ENCODE measurements at regions not wholly inside any gene's neighbourhood (a gene's known extent, or its start where the extent isn't known, plus 50 kb on each side); places are given as distances from the start of the nearest gene placed in this dataset.

DNA sequence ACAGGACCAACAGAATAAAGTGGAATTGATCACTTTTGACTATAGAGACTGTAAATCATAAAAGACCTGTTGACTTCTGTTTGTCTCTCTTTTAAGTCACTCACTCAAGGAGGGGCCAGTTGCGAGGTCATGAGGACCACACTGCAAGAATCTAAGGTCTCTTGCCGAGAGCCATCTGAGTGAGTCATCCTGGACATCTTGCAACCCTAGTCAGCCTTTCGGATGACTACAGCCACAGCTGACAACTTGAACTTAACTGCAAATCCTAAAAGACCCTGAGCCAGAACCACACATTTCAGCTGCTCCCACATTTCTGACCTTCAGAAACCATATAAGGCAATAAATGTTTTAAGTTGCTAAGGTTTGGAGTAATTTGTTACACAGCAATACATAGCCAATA, 129.7 kb upstream of the RAD23B start:
- CTCF ChIA-PET = interaction anchor here (1.2 kb wide), 1 partner anchor 20 kb away, joined by 3 read pairs; no protein-coding TSS in a partner anchor
- intact Hi-C loops (cut with micrococcal nuclease) = no loop called here
- Mint-ChIP-seq H3K27ac (no peak overlapping the region), H3K27me3 (ENCODE audit: low read depth) (peaks cover 17% of the 10 kb centered on the region), H3K9me3 (peaks cover 3% of the 10 kb centered on the region), H3K4me1 (ENCODE audit: low read depth) (no peaks in the 10 kb centered on the region), H3K4me3 (no peak overlapping the region), H3K36me3 (ENCODE audit: low read depth) (no peaks in the 10 kb centered on the region)
- no peak for DNase-seq

DNA sequence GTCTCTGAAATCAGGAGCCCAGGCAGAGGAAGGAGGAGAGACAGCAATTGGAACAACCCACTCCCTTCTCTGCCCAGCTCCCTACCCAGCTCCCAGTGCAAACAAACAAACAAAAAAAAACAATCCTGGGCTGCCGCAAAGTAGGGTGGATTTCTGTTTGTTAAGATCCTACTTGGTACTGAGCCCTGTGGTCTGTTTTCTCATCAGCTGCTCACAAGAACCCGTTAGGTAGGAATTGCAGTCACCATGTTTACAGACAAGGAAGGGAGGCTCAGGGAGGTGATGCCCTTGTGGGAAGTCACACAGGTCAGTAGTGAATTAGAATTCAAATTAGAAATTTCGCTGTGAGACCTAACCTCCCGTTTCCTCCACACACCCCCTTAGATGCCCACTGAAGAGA, 128.8 kb upstream of the RAD23B start:
- CTCF ChIA-PET = interaction anchor here (1.2 kb wide), 1 partner anchor 19 kb away, joined by 3 read pairs; no protein-coding TSS in a partner anchor
- Mint-ChIP-seq H3K4me1 (ENCODE audit: low read depth) (no peaks in the 10 kb centered on the region), H3K4me3 (no peak overlapping the region), H3K36me3 (ENCODE audit: low read depth) (no peaks in the 10 kb centered on the region), H3K27me3 (ENCODE audit: low read depth) (peaks cover 17% of the 10 kb centered on the region), H3K9me3 (peaks cover 3% of the 10 kb centered on the region), H3K27ac (no peak overlapping the region)
- no peak for DNase-seq
- intact Hi-C loops (cut with micrococcal nuclease) = no loop called here

DNA sequence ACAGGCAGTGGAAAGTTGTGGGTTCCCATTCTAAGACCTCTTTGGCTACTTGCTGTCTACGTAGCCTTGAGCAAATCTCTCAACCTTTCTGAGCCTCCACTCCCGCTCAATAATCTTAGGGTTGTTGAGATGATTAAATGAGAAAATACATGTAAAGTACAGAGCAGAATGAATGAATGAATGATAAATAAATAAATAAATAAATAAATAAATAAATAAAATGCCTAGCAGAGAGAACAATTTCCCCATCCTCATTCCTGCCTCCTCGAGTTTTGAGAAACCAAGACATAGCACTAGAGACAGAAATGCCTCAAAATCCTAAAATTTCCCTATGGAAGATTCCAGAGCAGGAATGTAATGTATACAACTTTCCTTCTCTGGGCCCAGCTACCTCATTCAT, 128.3 kb upstream of the RAD23B start:
- Mint-ChIP-seq H3K27me3 (ENCODE audit: low read depth) (peaks cover 17% of the 10 kb centered on the region), H3K4me1 (ENCODE audit: low read depth) (no peaks in the 10 kb centered on the region), H3K27ac (no peak overlapping the region), H3K36me3 (ENCODE audit: low read depth) (no peaks in the 10 kb centered on the region), H3K9me3 (peaks cover 3% of the 10 kb centered on the region), H3K4me3 (no peak overlapping the region)
- no peak for DNase-seq
- CTCF ChIA-PET = interaction anchor here (1.2 kb wide), 1 partner anchor 18 kb away, joined by 3 read pairs; no protein-coding TSS in a partner anchor
- intact Hi-C loops (cut with micrococcal nuclease) = no loop called here

DNA sequence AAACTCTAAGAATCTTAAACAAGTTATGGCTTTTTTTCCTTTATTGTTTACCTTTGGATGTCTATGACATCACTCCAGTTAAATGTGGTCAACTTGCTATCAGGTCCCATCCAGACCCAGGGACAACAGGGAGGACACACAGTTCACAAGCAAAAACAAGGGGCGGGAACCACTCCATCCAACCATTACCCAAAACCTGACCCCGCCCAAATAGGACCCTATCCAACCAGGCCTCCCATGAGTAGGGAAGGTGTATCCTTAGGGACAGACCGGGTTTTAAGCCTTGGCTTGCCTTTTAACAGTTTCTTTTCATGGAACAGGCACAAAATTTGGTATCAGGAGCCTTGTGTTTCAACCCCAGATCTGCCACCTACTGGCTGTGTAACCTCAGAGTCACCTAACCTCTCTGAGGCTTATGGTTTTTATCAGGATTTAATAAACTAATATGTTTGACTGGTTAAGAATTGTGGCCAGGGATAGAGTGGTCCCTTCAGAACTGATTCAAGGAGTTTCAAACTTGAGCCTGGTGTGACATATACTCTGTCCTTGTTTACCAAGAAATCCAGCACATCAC, 127.7 kb upstream of the RAD23B start:
- CTCF ChIA-PET = no interaction called here
- Mint-ChIP-seq H3K4me3 (no peak overlapping the region), H3K27ac (no peak overlapping the region), H3K4me1 (ENCODE audit: low read depth) (no peaks in the 10 kb centered on the region), H3K36me3 (ENCODE audit: low read depth) (no peaks in the 10 kb centered on the region), H3K9me3 (peaks cover 3% of the 10 kb centered on the region), H3K27me3 (ENCODE audit: low read depth) (peaks cover 13% of the 10 kb centered on the region)
- intact Hi-C loops (cut with micrococcal nuclease) = no loop called here
- no peak for DNase-seq

DNA sequence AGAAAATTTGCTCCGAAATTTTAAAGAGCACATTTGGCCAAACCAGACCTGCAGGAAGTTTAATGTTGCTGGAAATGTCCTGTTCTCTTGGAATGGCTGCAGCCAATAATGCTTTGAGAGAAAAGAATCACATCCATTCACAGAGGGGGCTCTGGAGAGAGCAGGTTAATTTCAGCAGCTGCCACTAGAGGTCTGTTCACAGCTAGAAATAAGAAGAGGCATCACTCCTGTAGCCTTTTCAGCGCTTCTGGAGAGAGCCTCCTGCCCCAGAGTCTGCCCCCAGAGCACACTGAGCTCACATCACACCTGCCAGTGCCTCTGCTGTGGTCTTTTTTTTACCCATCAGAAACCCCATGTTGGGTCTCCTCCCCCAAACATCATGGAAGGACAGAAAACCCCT, 124.8 kb upstream of the RAD23B start:
- Mint-ChIP-seq H3K4me3 (no peak overlapping the region), H3K9me3 (no peaks in the 10 kb centered on the region), H3K27ac (no peak overlapping the region), H3K4me1 (ENCODE audit: low read depth) (no peaks in the 10 kb centered on the region), H3K36me3 (ENCODE audit: low read depth) (no peaks in the 10 kb centered on the region), H3K27me3 (ENCODE audit: low read depth) (peaks cover 12% of the 10 kb centered on the region)
- intact Hi-C loops (cut with micrococcal nuclease) = loop anchor here (2.0 kb wide), 1 partner anchor 182 kb away; no protein-coding TSS in a partner anchor
- CTCF ChIA-PET = interaction anchor here (0.9 to 1.8 kb wide), 3 partner anchors 14 to 267 kb away, joined by 3 to 6 read pairs (median 3); no protein-coding TSS in a partner anchor
- DNase-seq = no peak

DNA sequence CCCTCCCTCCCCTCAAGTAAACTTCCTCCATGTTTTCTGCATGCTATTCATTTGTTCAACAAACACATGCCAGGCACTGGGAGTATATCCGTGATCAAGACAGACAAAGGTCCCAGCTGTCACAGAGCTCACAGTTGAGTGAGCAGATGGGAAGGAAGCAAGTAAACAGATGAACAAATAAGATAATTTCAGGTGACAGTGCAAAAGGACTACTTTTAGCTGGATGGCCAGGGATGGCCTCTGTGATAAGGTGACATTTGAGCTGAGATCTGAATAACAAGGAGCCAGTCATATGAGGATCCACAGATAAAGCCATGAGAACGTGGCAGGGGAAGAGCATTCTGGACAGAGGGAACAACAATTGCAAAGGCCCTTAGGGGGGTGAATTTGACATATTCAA, 121.7 kb upstream of the RAD23B start:
- CTCF ChIA-PET = interaction anchor here (0.5 kb wide), 1 partner anchor 293 kb away, joined by 3 read pairs; no protein-coding TSS in a partner anchor
- Mint-ChIP-seq H3K27me3 (ENCODE audit: low read depth) (peaks cover 15% of the 10 kb centered on the region), H3K4me1 (ENCODE audit: low read depth) (no peaks in the 10 kb centered on the region), H3K9me3 (no peaks in the 10 kb centered on the region), H3K36me3 (ENCODE audit: low read depth) (no peaks in the 10 kb centered on the region), H3K4me3 (no peak overlapping the region), H3K27ac (no peak overlapping the region)
- DNase-seq = no peak
- intact Hi-C loops (cut with micrococcal nuclease) = no loop called here

DNA sequence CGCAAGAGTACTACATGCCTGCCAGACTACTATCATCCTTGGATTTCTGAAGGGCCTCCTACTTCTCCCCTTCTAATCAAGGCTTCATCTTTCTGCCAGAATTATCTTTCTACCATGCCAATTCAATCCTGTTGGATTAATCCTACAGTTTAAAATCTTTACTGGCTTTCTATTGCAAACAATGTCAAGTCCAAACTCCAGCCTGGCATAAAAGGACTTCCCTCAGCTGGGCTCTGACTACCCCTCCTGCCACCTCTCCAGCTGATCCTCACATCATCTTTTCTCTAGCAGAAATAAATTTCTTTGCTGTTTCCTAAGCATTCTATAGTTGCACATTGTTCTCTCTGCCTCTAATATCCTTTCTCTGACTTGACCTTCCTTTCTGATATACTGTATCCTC, 119.7 kb upstream of the RAD23B start:
- Mint-ChIP-seq H3K9me3 (no peaks in the 10 kb centered on the region), H3K27ac (no peak overlapping the region), H3K4me1 (ENCODE audit: low read depth) (no peaks in the 10 kb centered on the region), H3K36me3 (ENCODE audit: low read depth) (no peaks in the 10 kb centered on the region), H3K4me3 (no peak overlapping the region), H3K27me3 (ENCODE audit: low read depth) (peaks cover 7% of the 10 kb centered on the region)
- DNase-seq = no peak
- intact Hi-C loops (cut with micrococcal nuclease) = no loop called here
- CTCF ChIA-PET = interaction anchor here (0.7 to 1.1 kb wide), 2 partner anchors 97 to 178 kb away, joined by 3 to 4 read pairs; no protein-coding TSS in a partner anchor

DNA sequence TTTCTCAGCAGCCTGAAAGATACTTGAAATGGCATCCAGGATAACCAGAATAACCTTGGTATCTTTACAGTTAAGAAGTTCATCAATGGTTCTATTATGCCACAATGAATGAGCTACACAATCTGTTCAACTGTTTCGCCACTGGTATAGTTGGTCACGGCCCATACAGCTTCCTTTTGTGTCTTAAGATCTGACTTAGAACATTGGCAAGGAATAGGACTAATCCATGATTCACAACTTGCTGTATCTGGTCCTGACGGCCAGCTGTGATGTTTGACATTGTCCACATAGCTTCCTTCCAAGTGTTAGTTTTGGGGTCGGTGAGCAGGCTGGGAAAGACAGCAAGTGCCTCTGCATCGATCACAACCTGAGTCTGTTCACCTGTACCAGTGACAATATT, 113.3 kb upstream of the RAD23B start:
- DNase-seq = no peak
- intact Hi-C loops (cut with micrococcal nuclease) = loop anchor here (5.0 kb wide), 1 partner anchor 1287 kb away; no protein-coding TSS in a partner anchor
- peaks cover 7% of the 10 kb centered on the region for H3K27me3 Mint-ChIP-seq (ENCODE audit: low read depth)
- peaks cover 15% of the 10 kb centered on the region for H3K4me1 Mint-ChIP-seq (ENCODE audit: low read depth)
- H3K36me3 Mint-ChIP-seq (ENCODE audit: low read depth) = no peaks in the 10 kb centered on the region
- no peaks in the 10 kb centered on the region for H3K9me3 Mint-ChIP-seq
- CTCF ChIA-PET = interaction anchor here (0.6 to 4.9 kb wide), 4 partner anchors 32 to 197 kb away, joined by 4 to 22 read pairs (median 4); no protein-coding TSS in a partner anchor
- H3K4me3 Mint-ChIP-seq = no peak overlapping the region
- no peak overlapping the region for H3K27ac Mint-ChIP-seq

DNA sequence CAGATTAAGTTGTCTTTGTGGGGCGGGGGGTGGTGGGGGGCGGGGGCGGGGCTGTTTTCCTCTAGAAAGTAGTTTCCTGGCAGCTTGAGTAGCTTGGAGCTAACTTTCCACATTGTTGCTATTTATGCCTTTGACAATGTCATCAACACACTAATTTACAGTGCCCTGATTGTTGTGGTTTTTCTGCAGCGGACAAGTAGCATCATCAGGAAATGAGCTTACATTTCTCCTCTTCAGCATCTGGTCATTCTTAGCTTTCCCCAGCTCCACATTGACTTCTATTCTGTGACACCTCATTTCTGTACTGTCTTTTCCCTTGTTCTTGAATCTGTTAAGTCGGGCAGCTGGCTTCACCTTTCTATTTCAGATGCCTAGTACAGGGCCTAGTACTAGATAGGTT, 112.3 kb upstream of the RAD23B start:
- H3K9me3 Mint-ChIP-seq = no peaks in the 10 kb centered on the region
- H3K4me1 Mint-ChIP-seq (ENCODE audit: low read depth) = peaks cover 15% of the 10 kb centered on the region
- intact Hi-C loops (cut with micrococcal nuclease) = loop anchor here (5.0 kb wide), 1 partner anchor 1288 kb away; no protein-coding TSS in a partner anchor
- no peaks in the 10 kb centered on the region for H3K36me3 Mint-ChIP-seq (ENCODE audit: low read depth)
- no peak overlapping the region for H3K27ac Mint-ChIP-seq
- no peak for DNase-seq
- H3K4me3 Mint-ChIP-seq = no peak overlapping the region
- peaks cover 3% of the 10 kb centered on the region for H3K27me3 Mint-ChIP-seq (ENCODE audit: low read depth)
- CTCF ChIA-PET = interaction anchor here (0.6 to 4.9 kb wide), 4 partner anchors 33 to 220 kb away, joined by 3 to 22 read pairs (median 4); no protein-coding TSS in a partner anchor

DNA sequence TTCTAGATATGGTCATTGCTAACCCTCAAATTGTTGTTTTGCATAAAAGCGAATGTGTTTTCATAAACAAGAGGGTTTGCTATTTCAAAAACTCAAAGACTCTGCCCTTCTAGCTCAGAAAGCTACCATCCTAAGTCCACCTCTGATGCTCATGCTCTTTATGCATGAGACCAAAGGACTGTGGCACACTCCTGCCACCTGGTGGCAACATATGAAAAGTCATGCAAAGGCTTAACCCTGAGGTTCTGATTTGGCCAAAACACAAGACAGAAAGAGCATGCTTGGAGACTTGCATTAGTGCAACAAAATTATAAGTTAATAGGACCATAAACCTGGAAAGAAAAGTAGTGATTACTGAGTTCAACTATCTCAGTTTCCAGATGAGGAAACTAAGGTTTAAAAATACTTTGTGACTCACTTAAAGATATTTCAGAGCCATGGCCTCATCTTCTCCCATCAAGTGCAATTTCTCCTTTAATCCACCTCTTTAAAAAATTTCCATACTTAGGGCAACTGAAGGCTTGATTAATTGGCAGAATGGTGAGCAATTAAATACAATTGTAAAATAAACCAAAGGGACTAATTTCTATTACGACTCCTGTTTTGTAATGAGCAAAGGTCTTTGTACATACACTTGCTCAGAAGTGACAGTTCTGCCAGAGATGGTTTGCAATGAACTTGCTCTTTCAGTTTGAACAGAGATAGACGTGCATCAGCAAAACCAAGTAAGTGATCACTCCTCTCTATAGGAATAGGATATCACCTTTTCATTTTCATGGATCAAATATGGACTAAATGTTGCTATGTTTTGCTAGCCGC, 110.7 kb upstream of the RAD23B start:
- Mint-ChIP-seq H3K4me1 (ENCODE audit: low read depth) (peaks cover 15% of the 10 kb centered on the region), H3K9me3 (no peaks in the 10 kb centered on the region), H3K27ac (no peak overlapping the region), H3K36me3 (ENCODE audit: low read depth) (no peaks in the 10 kb centered on the region), H3K27me3 (ENCODE audit: low read depth) (no peaks in the 10 kb centered on the region), H3K4me3 (no peak overlapping the region)
- CTCF ChIA-PET = interaction anchor here (0.5 to 1.6 kb wide), 8 partner anchors 10 to 169 kb away, joined by 3 to 6 read pairs (median 3); no protein-coding TSS in a partner anchor
- peak; percentile 82 for DNase-seq
- intact Hi-C loops (cut with micrococcal nuclease) = loop anchor here (1.0 to 5.0 kb wide), 5 partner anchors 110 to 1330 kb away; partner anchors contain the start of gene RAD23B

DNA sequence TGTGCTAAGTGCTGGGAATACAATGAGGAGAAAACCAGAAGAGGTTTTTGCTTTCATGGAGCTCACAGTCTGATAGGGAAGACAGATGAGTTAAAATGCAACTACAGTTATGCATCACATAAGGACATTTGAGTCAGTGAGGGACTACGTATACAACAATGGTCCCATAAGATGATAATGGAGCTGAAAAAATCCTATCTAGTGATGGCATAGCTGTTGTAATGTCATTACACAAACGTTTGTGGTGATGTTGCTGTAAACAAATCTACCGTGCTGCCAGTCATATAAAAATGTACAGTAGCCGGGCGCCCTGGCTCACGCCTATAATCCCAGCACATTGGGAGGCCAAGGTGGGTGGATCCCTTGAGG, 110.1 kb upstream of the RAD23B start:
- H3K4me3 Mint-ChIP-seq = no peak overlapping the region
- H3K36me3 Mint-ChIP-seq (ENCODE audit: low read depth) = no peaks in the 10 kb centered on the region
- intact Hi-C loops (cut with micrococcal nuclease) = loop anchor here (1.0 to 5.0 kb wide), 7 partner anchors 40 to 1331 kb away; partner anchors contain the start of gene RAD23B
- CTCF ChIA-PET = interaction anchor here (0.5 to 1.6 kb wide), 6 partner anchors 11 to 169 kb away, joined by 3 to 6 read pairs (median 4); no protein-coding TSS in a partner anchor
- DNase-seq = no peak
- no peak overlapping the region for H3K27ac Mint-ChIP-seq
- peaks cover 3% of the 10 kb centered on the region for H3K27me3 Mint-ChIP-seq (ENCODE audit: low read depth)
- peaks cover 15% of the 10 kb centered on the region for H3K4me1 Mint-ChIP-seq (ENCODE audit: low read depth)
- H3K9me3 Mint-ChIP-seq = no peaks in the 10 kb centered on the region

All from activated naive CD4-positive, alpha-beta T cell treated with anti-CD3 and anti-CD28 coated beads for 36 hours (primary cell).